ENCODE measurements at regions not wholly inside any gene's neighbourhood (a gene's known extent, or its start where the extent isn't known, plus 50 kb on each side); places are given as distances from the start of the nearest gene placed in this dataset.

GRCh38 chr2:17326717-17327116 lies 191.5 kb downstream of the RAD51AP2 start:
- TF ChIP-seq, protein P1, sequence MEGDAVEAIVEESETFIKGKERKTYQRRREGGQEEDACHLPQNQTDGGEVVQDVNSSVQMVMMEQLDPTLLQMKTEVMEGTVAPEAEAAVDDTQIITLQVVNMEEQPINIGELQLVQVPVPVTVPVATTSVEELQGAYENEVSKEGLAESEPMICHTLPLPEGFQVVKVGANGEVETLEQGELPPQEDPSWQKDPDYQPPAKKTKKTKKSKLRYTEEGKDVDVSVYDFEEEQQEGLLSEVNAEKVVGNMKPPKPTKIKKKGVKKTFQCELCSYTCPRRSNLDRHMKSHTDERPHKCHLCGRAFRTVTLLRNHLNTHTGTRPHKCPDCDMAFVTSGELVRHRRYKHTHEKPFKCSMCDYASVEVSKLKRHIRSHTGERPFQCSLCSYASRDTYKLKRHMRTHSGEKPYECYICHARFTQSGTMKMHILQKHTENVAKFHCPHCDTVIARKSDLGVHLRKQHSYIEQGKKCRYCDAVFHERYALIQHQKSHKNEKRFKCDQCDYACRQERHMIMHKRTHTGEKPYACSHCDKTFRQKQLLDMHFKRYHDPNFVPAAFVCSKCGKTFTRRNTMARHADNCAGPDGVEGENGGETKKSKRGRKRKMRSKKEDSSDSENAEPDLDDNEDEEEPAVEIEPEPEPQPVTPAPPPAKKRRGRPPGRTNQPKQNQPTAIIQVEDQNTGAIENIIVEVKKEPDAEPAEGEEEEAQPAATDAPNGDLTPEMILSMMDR (IDR thresholded peaks at IDR 0.05) = no peak
- TF ChIP-seq POLR2A (IDR thresholded peaks at IDR 0.05) (no peak), POLR2AphosphoS5 (IDR thresholded peaks at IDR 0.05) (no peak)

Data from prostate gland (tissue), 2 donors.